ENCODE measurements at regions not wholly inside any gene's neighbourhood (a gene's known extent, or its start where the extent isn't known, plus 50 kb on each side); places are given as distances from the start of the nearest gene placed in this dataset.
"Not testable (repeated sequence)": the region's sequence is repeated elsewhere in the genome, so short reads cannot be mapped to it uniquely, and the experiment has no call there.

- in situ Hi-C loops (cut with HindIII; ENCODE audit: low pct_unique_long_range_greater_than_20kb, low sequenced_read_pairs); ATAC-seq; BruUV-seq (replicated peaks); intact Hi-C loops (cut with micrococcal nuclease; ENCODE audit: unreplicated experiment); H3K27me3 ChIP-seq (ENCODE audit: control insufficient read depth, insufficient read depth, low read length); H3K36me3 ChIP-seq (ENCODE audit: control insufficient read depth, insufficient read depth, low read length); POLR2A ChIA-PET; H3K27ac ChIP-seq (ENCODE audit: low read length); DNase-seq (ENCODE audit: low read depth, low spot score); H3K4me3 ChIP-seq (ENCODE audit: low read depth in 2 of 2, low read length in 2 of 2); H3K4me1 ChIP-seq (ENCODE audit: control insufficient read depth, insufficient read depth, low read length); H3K9me3 ChIP-seq (ENCODE audit: control insufficient read depth, insufficient read depth, low read depth, low read length); CTCF ChIA-PET: not testable (repeated sequence)
These were observed 61.0 kb downstream of the SPDYE17 start for GRCh38 chr7:76971201-76971600.

- H3K4me1 ChIP-seq (ENCODE audit: control insufficient read depth, insufficient read depth, low read length); H3K27ac ChIP-seq (ENCODE audit: low read length); H3K36me3 ChIP-seq (ENCODE audit: control insufficient read depth, insufficient read depth, low read length); CTCF ChIA-PET; H3K27me3 ChIP-seq (ENCODE audit: control insufficient read depth, insufficient read depth, low read length); in situ Hi-C loops (cut with HindIII; ENCODE audit: low pct_unique_long_range_greater_than_20kb, low sequenced_read_pairs); H3K9me3 ChIP-seq (ENCODE audit: control insufficient read depth, insufficient read depth, low read depth, low read length); H3K4me3 ChIP-seq (ENCODE audit: low read depth in 2 of 2, low read length in 2 of 2); intact Hi-C loops (cut with micrococcal nuclease; ENCODE audit: unreplicated experiment); DNase-seq (ENCODE audit: low read depth, low spot score); POLR2A ChIA-PET; BruUV-seq (replicated peaks): not testable (repeated sequence)
- peak; percentile 30; the same call in 1 of the 2 replicates for ATAC-seq
These were observed 62.3 kb downstream of the SPDYE17 start for GRCh38 chr7:76969892-76970291.

GRCh38 chr7:76965731-76966548 is 66.2 kb downstream of the SPDYE17 start:
- H3K27me3 ChIP-seq (ENCODE audit: control insufficient read depth, insufficient read depth, low read length); in situ Hi-C loops (cut with HindIII; ENCODE audit: low pct_unique_long_range_greater_than_20kb, low sequenced_read_pairs); intact Hi-C loops (cut with micrococcal nuclease; ENCODE audit: unreplicated experiment); DNase-seq (ENCODE audit: low read depth, low spot score); CTCF ChIA-PET; H3K36me3 ChIP-seq (ENCODE audit: control insufficient read depth, insufficient read depth, low read length); H3K9me3 ChIP-seq (ENCODE audit: control insufficient read depth, insufficient read depth, low read depth, low read length); POLR2A ChIA-PET; BruUV-seq (replicated peaks); H3K4me3 ChIP-seq (ENCODE audit: low read depth in 2 of 2, low read length in 2 of 2); H3K4me1 ChIP-seq (ENCODE audit: control insufficient read depth, insufficient read depth, low read length); H3K27ac ChIP-seq (ENCODE audit: low read length); ATAC-seq: not testable (repeated sequence)

- CTCF ChIA-PET; in situ Hi-C loops (cut with HindIII; ENCODE audit: low pct_unique_long_range_greater_than_20kb, low sequenced_read_pairs); H3K27me3 ChIP-seq (ENCODE audit: control insufficient read depth, insufficient read depth, low read length); POLR2A ChIA-PET; H3K36me3 ChIP-seq (ENCODE audit: control insufficient read depth, insufficient read depth, low read length); intact Hi-C loops (cut with micrococcal nuclease; ENCODE audit: unreplicated experiment); DNase-seq (ENCODE audit: low read depth, low spot score); H3K4me1 ChIP-seq (ENCODE audit: control insufficient read depth, insufficient read depth, low read length); H3K9me3 ChIP-seq (ENCODE audit: control insufficient read depth, insufficient read depth, low read depth, low read length); ATAC-seq; H3K4me3 ChIP-seq (ENCODE audit: low read depth in 2 of 2, low read length in 2 of 2); H3K27ac ChIP-seq (ENCODE audit: low read length): not testable (repeated sequence)
- TSS peak; percentile 70 for BruUV-seq (replicated peaks)
These were observed 68.1 kb downstream of the SPDYE17 start for GRCh38 chr7:76964050-76964449.

GRCh38 chr7:76963061-76963460 is 69.1 kb downstream of the SPDYE17 start:
- in situ Hi-C loops (cut with HindIII; ENCODE audit: low pct_unique_long_range_greater_than_20kb, low sequenced_read_pairs); H3K4me1 ChIP-seq (ENCODE audit: control insufficient read depth, insufficient read depth, low read length); H3K27ac ChIP-seq (ENCODE audit: low read length); H3K36me3 ChIP-seq (ENCODE audit: control insufficient read depth, insufficient read depth, low read length); POLR2A ChIA-PET; intact Hi-C loops (cut with micrococcal nuclease; ENCODE audit: unreplicated experiment); BruUV-seq (replicated peaks); H3K4me3 ChIP-seq (ENCODE audit: low read depth in 2 of 2, low read length in 2 of 2); ATAC-seq; DNase-seq (ENCODE audit: low read depth, low spot score); CTCF ChIA-PET; H3K9me3 ChIP-seq (ENCODE audit: control insufficient read depth, insufficient read depth, low read depth, low read length); H3K27me3 ChIP-seq (ENCODE audit: control insufficient read depth, insufficient read depth, low read length): not testable (repeated sequence)

GRCh38 chr7:76960400-76960986 is 71.7 kb downstream of the SPDYE17 start:
- H3K4me1 ChIP-seq (ENCODE audit: control insufficient read depth, insufficient read depth, low read length); H3K4me3 ChIP-seq (ENCODE audit: low read depth in 2 of 2, low read length in 2 of 2); H3K36me3 ChIP-seq (ENCODE audit: control insufficient read depth, insufficient read depth, low read length); in situ Hi-C loops (cut with HindIII; ENCODE audit: low pct_unique_long_range_greater_than_20kb, low sequenced_read_pairs); H3K27me3 ChIP-seq (ENCODE audit: control insufficient read depth, insufficient read depth, low read length); CTCF ChIA-PET; POLR2A ChIA-PET; DNase-seq (ENCODE audit: low read depth, low spot score); H3K27ac ChIP-seq (ENCODE audit: low read length); H3K9me3 ChIP-seq (ENCODE audit: control insufficient read depth, insufficient read depth, low read depth, low read length); intact Hi-C loops (cut with micrococcal nuclease; ENCODE audit: unreplicated experiment); BruUV-seq (replicated peaks): not testable (repeated sequence)
- ATAC-seq = peak; percentile 40

- ATAC-seq = peak; percentile 99
- H3K36me3 ChIP-seq (ENCODE audit: control insufficient read depth, insufficient read depth, low read length); H3K4me3 ChIP-seq (ENCODE audit: low read depth in 2 of 2, low read length in 2 of 2); intact Hi-C loops (cut with micrococcal nuclease; ENCODE audit: unreplicated experiment); H3K27me3 ChIP-seq (ENCODE audit: control insufficient read depth, insufficient read depth, low read length); H3K9me3 ChIP-seq (ENCODE audit: control insufficient read depth, insufficient read depth, low read depth, low read length); CTCF ChIA-PET; POLR2A ChIA-PET; H3K27ac ChIP-seq (ENCODE audit: low read length); H3K4me1 ChIP-seq (ENCODE audit: control insufficient read depth, insufficient read depth, low read length); in situ Hi-C loops (cut with HindIII; ENCODE audit: low pct_unique_long_range_greater_than_20kb, low sequenced_read_pairs); BruUV-seq (replicated peaks); DNase-seq (ENCODE audit: low read depth, low spot score): not testable (repeated sequence)
These were observed 72.4 kb downstream of the SPDYE17 start for GRCh38 chr7:76959573-76960399.
